Coronary artery (tissue), 2 donors: ENCODE measurements at regions not wholly inside any gene's neighbourhood (a gene's known extent, or its start where the extent isn't known, plus 50 kb on each side); places are given as distances from the start of the nearest gene placed in this dataset.

Experiments used
- DNase-seq: peaks from one replicate; pipeline ENCODE4 v3.0.0-alpha.2; 2017; ENCODE audit warnings: low spot score
- H3K27ac ChIP-seq, 2 donors: fragments of 200-600 bp; sonication (generic); one replicate each; pipeline ENCODE4 v1.5.1; 2016 to 2019
- H3K4me3 ChIP-seq: fragments of 200-600 bp; sonication (generic); 2 replicates; pipeline ENCODE4 v1.5.1; 2016; ENCODE audit warnings: mild to moderate bottlenecking, moderate library complexity
- CTCF ChIP-seq: fragments of 200-600 bp; sonication (generic); IDR thresholded peaks from one replicate; pipeline ENCODE4 v1.5.1; 2019; ENCODE audit warnings: antibody characterized with exemption

DNA sequence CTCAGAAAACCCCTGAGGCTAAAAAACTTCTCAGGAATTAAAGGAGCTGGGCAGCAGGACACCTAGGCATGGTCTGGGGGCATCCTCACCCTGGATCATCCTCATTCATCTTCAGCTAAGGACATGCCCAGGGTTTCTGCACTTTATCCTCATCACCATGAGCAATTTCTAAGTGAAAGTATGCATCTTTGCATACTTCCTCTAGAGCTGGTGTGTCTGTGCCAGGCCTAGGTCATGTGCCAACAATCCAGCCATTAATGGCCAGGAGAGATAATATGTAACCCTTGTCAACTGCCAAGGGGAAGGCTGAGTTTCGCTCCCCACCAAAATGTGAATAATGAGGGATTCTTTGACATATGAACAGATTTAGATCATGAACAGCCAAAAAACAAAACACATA is 160.5 kb downstream of the KITLG start:
- Histone ChIP-seq H3K4me3 (no peak overlapping the region), H3K27ac (no peak overlapping the region)
- TF ChIP-seq CTCF = no peak
- no peak for DNase-seq

DNA sequence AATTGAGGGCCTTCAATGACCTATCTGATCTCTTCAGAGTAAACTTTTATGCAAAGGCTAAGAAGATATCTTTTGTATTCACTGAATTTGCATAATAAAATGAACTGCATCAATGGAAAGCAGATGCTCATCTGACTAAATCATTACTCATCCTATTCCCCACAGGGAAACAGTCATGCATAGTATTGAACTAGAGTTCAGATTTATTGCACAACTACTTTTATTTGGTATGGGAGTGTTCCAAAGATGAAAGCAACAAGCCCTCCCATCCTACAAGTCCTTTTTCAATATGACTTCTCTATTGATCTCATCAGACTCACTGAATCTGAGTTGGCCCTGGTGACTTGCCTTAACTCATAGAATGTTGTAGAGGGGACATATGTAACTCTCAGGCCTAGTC is 159.8 kb downstream of the KITLG start:
- no peak overlapping the region for H3K4me3 ChIP-seq
- H3K27ac ChIP-seq = no peak overlapping the region
- DNase-seq = no peak
- no peak for TF ChIP-seq CTCF

- no peak for DNase-seq
- Histone ChIP-seq H3K27ac (no peak overlapping the region), H3K4me3 (no peak overlapping the region)
- TF ChIP-seq CTCF = no peak
Measured at GRCh38 chr12:88424791-88425730, 155.2 kb downstream of the KITLG start.

GRCh38 chr12:88428350-88428749 is 151.9 kb downstream of the KITLG start:
- TF ChIP-seq CTCF = no peak

DNA sequence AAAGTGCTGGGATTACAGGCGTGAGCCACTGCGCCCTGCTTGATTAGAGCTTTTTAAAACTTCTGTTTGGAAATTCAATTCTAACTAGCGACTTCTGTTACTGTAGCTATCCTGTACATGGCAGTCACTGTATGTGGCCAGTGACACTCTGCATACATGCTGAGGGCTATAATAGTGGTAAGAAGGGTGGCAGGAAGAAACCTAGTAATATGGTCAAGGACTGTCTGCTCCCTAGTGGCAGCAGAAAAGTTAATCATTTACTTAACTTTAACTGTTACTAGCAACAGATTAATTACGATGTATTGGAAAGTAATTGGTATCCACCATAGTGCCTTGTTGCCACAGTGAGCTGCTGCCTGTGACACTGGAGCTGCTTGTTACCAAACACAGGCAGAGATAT is 149.0 kb downstream of the KITLG start:
- no peak for DNase-seq
- no peak for TF ChIP-seq CTCF
- Histone ChIP-seq H3K4me3 (no peak overlapping the region), H3K27ac (no peak overlapping the region)

More at GRCh38 chr12:88428350-88428749, 151.9 kb downstream of the KITLG start:
- Histone ChIP-seq H3K4me3 (no peak overlapping the region), H3K27ac (no peak overlapping the region)
- DNase-seq = no peak

- peak overlapping the region in 1 of 2 donors; percentile 35 for H3K27ac ChIP-seq
- H3K4me3 ChIP-seq = no peak overlapping the region
- DNase-seq = no peak
- no peak for TF ChIP-seq CTCF
Measured at GRCh38 chr12:88432531-88433490, 147.5 kb downstream of the KITLG start.
